ENCODE measurements at regions not wholly inside any gene's neighbourhood (a gene's known extent, or its start where the extent isn't known, plus 50 kb on each side); places are given as distances from the start of the nearest gene placed in this dataset.
A peak's percentile ranks its signal among the peaks of the same experiment; 100 is the strongest.
"Not testable (repeated sequence)": the region's sequence is repeated elsewhere in the genome, so short reads cannot be mapped to it uniquely, and the experiment has no call there.

DNA sequence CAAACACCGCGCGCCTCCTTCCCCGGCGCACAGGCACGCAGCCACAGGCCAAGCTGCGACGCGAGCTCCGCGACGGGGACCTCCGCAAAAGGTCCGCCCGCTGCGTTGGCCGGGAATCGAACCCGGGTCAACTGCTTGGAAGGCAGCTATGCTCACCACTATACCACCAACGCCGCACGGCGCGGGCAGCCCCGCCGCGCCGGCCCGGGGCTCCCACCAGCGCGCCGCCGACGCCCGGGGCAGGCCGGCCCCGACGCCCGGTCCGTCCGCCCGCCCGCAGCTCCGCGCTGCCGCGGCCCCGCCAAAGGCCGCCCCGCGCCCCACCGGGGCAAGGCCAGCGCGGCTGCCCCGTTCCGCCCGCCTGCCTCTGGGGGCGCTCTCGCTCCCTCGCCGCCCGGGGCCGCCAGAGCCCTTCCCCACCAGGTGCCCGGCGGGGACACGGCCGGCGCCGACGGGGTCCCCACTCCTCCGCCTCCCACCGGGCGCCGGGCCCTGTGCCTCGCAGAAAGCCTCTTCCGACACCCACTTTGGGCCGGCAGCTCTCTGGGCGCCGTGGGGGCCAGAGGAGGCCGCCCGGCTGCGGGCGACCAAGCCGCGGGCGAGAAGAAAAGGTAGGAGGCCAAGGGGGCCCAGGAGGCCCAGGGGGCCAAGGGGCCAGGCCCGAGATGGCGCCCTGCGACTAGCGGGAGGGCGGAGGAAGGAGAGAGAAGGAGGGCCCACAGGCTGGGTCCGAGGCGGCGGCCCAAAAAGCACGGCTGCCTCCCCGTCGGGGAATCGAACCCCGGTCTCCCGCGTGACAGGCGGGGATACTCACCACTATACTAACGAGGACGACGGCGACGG lies 50.2 kb upstream of the FCGR2A start:
- DNase-seq (ENCODE audit: extremely low spot score); POLR2A ChIA-PET; CTCF ChIA-PET: not testable (repeated sequence)

DNA sequence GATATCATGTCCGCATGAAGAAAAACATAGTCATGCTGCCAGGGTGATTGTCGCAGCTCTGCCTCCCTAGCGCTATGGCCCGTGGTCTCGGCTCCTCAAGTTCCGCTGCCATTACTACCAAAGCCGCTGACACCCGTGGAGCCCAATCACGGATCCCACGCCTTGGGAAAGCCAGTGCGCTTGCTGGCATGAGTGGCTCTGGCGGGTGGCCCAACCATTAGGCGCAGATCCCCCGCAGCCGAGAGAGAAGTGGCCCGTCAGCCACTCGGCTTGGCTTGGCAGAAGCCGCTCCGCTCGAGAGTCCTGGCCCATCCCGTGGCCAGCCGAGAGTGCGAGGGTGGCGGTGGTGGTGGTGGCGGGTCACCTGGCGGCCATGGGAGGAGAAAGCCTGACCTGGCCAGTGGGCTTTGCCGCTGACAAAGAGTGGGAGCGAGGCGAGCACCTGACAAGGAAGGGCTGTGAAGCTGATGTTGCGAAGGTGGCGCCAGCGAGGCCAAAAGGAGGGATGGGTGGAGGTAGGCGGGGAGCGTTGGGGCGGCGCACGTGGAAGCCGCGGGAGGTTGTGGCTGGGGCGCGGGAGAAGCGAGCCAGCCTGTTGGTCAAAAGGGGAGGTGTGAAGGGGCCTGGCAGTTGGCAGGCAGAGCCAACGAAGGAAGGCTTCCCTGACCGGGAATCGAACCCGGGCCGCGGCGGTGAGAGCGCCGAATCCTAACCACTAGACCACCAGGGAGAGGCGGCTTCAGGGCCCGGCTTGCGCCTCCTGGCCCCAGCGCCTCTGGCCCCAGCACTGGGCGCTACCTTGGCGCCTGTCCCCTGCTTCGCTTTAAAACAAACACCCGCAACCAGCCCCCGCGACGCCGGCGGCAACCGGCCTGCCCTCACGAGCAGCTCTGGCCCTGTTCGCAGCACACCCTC lies 51.0 kb upstream of the FCGR2A start:
- CTCF ChIA-PET; POLR2A ChIA-PET; DNase-seq (ENCODE audit: extremely low spot score): not testable (repeated sequence)

DNA sequence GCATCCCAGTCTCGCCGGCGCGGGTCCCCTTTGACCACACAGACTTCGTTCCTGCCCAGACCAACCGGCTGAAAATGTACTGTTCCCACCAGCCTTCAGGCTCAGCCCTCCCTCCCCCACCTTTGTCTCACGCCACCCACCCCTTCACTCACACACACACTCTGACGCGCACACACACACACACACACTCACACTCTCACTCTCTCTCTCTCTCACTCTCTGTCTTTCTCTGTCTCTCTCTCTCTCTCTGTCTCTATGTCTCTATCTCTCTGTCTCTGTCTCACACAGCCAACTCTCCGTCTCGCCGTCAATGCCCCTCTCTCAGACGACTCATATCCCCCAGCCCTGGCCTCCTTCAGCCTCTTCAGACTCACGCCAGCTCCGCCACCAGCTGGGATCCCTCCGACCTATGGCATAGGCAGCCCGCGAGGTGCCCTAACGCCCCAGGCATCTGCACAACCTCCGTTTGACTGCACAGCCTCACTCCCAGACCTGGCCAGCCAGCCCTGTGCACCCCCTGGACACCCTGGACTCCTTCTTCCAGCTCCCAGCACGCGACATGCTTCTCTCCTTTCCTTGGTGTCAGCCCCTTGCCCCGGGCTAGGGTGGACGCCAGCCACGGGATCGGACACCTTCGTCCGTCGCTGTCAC lies 53.4 kb upstream of the FCGR2A start:
- POLR2A ChIA-PET; DNase-seq (ENCODE audit: extremely low spot score); CTCF ChIA-PET: not testable (repeated sequence)

DNA sequence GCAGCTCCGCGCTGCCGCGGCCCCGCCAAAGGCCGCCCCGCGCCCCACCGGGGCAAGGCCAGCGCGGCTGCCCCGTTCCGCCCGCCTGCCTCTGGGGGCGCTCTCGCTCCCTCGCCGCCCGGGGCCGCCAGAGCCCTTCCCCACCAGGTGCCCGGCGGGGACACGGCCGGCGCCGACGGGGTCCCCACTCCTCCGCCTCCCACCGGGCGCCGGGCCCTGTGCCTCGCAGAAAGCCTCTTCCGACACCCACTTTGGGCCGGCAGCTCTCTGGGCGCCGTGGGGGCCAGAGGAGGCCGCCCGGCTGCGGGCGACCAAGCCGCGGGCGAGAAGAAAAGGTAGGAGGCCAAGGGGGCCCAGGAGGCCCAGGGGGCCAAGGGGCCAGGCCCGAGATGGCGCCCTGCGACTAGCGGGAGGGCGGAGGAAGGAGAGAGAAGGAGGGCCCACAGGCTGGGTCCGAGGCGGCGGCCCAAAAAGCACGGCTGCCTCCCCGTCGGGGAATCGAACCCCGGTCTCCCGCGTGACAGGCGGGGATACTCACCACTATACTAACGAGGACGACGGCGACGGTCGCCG lies 57.4 kb upstream of the FCGR2A start:
- CTCF ChIA-PET; DNase-seq (ENCODE audit: extremely low spot score); POLR2A ChIA-PET: not testable (repeated sequence)

DNA sequence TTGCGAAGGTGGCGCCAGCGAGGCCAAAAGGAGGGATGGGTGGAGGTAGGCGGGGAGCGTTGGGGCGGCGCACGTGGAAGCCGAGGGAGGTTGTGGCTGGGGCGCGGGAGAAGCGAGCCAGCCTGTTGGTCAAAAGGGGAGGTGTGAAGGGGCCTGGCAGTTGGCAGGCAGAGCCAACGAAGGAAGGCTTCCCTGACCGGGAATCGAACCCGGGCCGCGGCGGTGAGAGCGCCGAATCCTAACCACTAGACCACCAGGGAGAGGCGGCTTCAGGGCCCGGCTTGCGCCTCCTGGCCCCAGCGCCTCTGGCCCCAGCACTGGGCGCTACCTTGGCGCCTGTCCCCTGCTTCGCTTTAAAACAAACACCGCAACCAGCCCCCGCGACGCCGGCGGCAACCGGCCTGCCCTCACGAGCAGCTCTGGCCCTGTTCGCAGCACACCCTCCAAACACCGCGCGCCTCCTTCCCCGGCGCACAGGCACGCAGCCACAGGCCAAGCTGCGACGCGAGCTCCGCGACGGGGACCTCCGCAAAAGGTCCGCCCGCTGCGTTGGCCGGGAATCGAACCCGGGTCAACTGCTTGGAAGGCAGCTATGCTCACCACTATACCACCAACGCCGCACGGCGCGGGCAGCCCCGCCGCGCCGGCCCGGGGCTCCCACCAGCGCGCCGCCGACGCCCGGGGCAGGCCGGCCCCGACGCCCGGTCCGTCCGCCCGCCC lies 58.1 kb upstream of the FCGR2A start:
- CTCF ChIA-PET; POLR2A ChIA-PET; DNase-seq (ENCODE audit: extremely low spot score): not testable (repeated sequence)

DNA sequence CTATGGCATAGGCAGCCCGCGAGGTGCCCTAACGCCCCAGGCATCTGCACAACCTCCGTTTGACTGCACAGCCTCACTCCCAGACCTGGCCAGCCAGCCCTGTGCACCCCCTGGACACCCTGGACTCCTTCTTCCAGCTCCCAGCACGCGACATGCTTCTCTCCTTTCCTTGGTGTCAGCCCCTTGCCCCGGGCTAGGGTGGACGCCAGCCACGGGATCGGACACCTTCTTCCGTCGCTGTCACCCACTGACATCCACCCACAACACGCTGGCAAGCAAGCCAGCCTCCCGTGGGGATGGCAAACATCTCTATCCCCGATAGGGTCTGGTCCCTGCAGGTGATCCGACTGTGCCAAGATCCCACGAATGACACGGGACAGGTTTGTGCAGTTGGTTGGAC lies 60.5 kb upstream of the FCGR2A start:
- CTCF ChIA-PET; POLR2A ChIA-PET; DNase-seq (ENCODE audit: extremely low spot score): not testable (repeated sequence)

DNA sequence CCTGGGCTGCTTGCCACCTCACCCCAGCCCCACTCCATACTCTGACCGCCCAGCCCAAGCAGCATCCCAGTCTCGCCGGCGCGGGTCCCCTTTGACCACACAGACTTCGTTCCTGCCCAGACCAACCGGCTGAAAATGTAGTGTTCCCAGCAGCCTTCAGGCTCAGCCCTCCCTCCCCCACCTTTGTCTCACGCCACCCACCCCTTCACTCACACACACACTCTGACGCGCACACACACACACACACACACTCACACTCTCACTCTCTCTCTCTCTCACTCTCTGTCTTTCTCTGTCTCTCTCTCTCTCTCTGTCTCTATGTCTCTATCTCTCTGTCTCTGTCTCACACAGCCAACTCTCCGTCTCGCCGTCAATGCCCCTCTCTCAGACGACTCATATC lies 61.0 kb upstream of the FCGR2A start:
- DNase-seq (ENCODE audit: extremely low spot score); POLR2A ChIA-PET; CTCF ChIA-PET: not testable (repeated sequence)

DNA sequence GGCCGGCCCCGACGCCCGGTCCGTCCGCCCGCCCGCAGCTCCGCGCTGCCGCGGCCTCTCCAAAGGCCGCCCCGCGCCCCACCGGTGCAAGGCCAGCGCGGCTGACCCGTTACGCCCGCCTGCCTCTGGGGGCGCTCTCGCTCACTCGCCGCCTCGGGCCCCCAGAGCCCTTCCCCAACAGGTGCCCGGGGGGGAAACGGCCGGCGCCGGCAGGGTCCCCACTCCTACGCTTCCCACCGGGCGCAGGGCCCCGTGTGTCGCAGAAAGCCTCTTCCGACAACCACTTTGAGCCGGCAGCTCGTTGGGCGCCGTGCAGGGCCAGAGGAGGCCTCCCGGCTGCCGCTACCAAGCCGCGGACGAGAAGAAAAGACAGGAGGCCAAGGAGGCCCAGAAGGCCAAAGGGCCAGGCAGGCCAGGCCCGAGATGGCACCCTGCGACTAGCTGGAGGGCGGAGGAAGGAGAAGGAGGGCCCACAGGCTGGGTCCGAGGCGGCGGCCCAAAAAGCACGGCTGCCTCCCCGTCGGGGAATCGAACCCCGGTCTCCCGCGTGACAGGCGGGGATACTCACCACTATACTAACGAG lies 64.9 kb upstream of the FCGR2A start:
- TF ChIP-seq FOXM1 (IDR thresholded peaks at IDR 0.05; ENCODE audit: borderline replicate concordance) = no peak
- no peak for TF ChIP-seq CTBP1 (IDR thresholded peaks at IDR 0.05; ENCODE audit: borderline replicate concordance)
- no peak for TF ChIP-seq LEF1 (IDR thresholded peaks at IDR 0.05; ENCODE audit: borderline replicate concordance)
- no peak for TF ChIP-seq FOXA1 (IDR thresholded peaks at IDR 0.05)
- TF ChIP-seq TARDBP (IDR thresholded peaks at IDR 0.05) = no peak
- TF ChIP-seq NFRKB (IDR thresholded peaks at IDR 0.05) = no peak
- TF ChIP-seq HDGF (IDR thresholded peaks at IDR 0.05; ENCODE audit: borderline replicate concordance) = no peak
- no peak for TF ChIP-seq SUZ12 (IDR thresholded peaks at IDR 0.05)
- TF ChIP-seq FOXK2 (IDR thresholded peaks at IDR 0.05) = no peak
- no peak for TF ChIP-seq BHLHE40 (IDR thresholded peaks at IDR 0.05; ENCODE audit: borderline replicate concordance)
- TF ChIP-seq ARNT (IDR thresholded peaks at IDR 0.05) = no peak
- TF ChIP-seq, protein P1, sequence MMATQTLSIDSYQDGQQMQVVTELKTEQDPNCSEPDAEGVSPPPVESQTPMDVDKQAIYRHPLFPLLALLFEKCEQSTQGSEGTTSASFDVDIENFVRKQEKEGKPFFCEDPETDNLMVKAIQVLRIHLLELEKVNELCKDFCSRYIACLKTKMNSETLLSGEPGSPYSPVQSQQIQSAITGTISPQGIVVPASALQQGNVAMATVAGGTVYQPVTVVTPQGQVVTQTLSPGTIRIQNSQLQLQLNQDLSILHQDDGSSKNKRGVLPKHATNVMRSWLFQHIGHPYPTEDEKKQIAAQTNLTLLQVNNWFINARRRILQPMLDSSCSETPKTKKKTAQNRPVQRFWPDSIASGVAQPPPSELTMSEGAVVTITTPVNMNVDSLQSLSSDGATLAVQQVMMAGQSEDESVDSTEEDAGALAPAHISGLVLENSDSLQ (IDR thresholded peaks at IDR 0.05) = no peak
- POLR2A ChIA-PET = interaction anchor here (0.6 to 1.0 kb wide), 6 partner anchors 10 to 238 kb away, joined by 3 to 7 read pairs (median 4); partner anchors contain the start of gene NDUFS2
- CTCF ChIA-PET = interaction anchor here (0.6 to 1.4 kb wide), 6 partner anchors 12 to 215 kb away, joined by 3 to 17 read pairs (median 4); no protein-coding TSS in a partner anchor
- peak; percentile 81 for DNase-seq (ENCODE audit: extremely low spot score)

Measured in HEK293T (cell line).